SU-DHL-6 (cell line): ENCODE measurements at regions not wholly inside any gene's neighbourhood (a gene's known extent, or its start where the extent isn't known, plus 50 kb on each side); places are given as distances from the start of the nearest gene placed in this dataset.

Experiments
- CTCF ChIP-seq: fragments of 200-600 bp; sonication (generic); IDR thresholded peaks from one replicate; pipeline ENCODE4 v1.5.1; 2017; ENCODE audit warnings: antibody characterized with exemption, mild to moderate bottlenecking, low read length, moderate library complexity; ENCODE audit not compliant: insufficient read depth, poor library complexity, severe bottlenecking
- EZH2phosphoT487 ChIP-seq: fragments of 200-600 bp; sonication (generic), shearing (Covaris generic); conservative IDR thresholded peaks from 2 replicates; pipeline ENCODE4 v1.6.1; 2018; ENCODE audit warnings: mild to moderate bottlenecking, antibody characterized with exemption, low read length, moderate library complexity, mixed read lengths

GRCh38 chr18:77702686-77703085, 453.0 kb downstream of the GALR1 start:
- TF ChIP-seq CTCF (no peak), EZH2phosphoT487 (no peak)
